Loucy (cell line): ENCODE measurements at regions not wholly inside any gene's neighbourhood (a gene's known extent, or its start where the extent isn't known, plus 50 kb on each side); places are given as distances from the start of the nearest gene placed in this dataset.

Source experiments
- EZH2phosphoT487 ChIP-seq: fragments of 200-600 bp; IDR thresholded peaks from 2 replicates; pipeline ENCODE4 v1.6.1; 2018; ENCODE audit warnings: antibody characterized with exemption, mild to moderate bottlenecking, moderate library complexity, borderline replicate concordance
- TF ChIP-seq, protein P1 (sequence below): fragments of 200-600 bp; sonication (generic); conservative IDR thresholded peaks from 2 replicates; pipeline ENCODE4 v1.5.1; 2014; ENCODE audit warnings: mild to moderate bottlenecking, antibody characterized with exemption, low read length

DNA sequence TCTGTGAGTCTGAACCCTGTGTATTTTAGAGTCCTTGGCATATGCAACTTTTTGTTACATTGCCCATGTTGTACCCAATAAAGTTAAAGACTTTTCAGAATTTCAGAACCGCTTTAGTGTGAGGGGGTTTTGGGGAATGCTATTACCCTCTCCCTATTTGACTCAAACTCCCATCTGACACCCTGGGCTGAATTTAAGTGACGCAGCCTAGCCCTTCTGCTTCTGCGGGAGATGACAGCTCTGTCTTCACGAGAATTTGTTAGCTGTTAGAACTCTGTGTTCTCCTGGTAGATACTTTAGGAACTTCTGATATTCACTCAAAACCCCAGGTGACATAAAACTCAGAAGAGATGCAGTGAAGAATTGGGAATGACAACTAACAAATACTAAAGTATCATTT, 500.6 kb upstream of the ID4 start:
- TF ChIP-seq, protein P1, sequence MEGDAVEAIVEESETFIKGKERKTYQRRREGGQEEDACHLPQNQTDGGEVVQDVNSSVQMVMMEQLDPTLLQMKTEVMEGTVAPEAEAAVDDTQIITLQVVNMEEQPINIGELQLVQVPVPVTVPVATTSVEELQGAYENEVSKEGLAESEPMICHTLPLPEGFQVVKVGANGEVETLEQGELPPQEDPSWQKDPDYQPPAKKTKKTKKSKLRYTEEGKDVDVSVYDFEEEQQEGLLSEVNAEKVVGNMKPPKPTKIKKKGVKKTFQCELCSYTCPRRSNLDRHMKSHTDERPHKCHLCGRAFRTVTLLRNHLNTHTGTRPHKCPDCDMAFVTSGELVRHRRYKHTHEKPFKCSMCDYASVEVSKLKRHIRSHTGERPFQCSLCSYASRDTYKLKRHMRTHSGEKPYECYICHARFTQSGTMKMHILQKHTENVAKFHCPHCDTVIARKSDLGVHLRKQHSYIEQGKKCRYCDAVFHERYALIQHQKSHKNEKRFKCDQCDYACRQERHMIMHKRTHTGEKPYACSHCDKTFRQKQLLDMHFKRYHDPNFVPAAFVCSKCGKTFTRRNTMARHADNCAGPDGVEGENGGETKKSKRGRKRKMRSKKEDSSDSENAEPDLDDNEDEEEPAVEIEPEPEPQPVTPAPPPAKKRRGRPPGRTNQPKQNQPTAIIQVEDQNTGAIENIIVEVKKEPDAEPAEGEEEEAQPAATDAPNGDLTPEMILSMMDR: no peak
- TF ChIP-seq EZH2phosphoT487: no peak
